Inflammatory macrophage treated with lipopolysaccharide for 1 hour (primary cell): ENCODE measurements at regions not wholly inside any gene's neighbourhood (a gene's known extent, or its start where the extent isn't known, plus 50 kb on each side); places are given as distances from the start of the nearest gene placed in this dataset.
A peak's percentile ranks its signal among the peaks of the same experiment; 100 is the strongest.
"Not testable (repeated sequence)": the region's sequence is repeated elsewhere in the genome, so short reads cannot be mapped to it uniquely, and the experiment has no call there.

ENCODE experiments used
- DNase-seq, 2 donors: peaks; one replicate each; pipeline ENCODE4 v3.0.0-alpha.2; 2020 to 2022

DNA sequence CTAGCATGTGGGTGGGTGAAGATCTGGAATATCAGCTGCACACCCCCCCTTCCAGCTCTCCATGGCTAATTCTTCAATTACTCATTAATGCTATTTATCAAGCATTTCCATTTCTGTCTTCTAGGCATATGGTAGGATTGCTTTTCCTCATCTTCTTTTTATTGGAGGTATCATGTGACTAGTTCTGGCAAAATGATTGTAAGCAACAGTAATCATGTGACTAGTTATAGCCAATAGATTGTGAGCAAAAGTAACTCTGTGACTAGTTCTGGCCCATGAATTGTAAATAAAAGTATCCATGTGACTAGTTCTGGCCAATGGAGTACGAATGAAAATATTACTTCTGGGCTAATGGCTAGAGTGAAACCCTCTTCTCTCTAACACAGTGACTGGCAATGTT is 107.0 kb upstream of the TMEM132E start:
- no peak for DNase-seq

DNA sequence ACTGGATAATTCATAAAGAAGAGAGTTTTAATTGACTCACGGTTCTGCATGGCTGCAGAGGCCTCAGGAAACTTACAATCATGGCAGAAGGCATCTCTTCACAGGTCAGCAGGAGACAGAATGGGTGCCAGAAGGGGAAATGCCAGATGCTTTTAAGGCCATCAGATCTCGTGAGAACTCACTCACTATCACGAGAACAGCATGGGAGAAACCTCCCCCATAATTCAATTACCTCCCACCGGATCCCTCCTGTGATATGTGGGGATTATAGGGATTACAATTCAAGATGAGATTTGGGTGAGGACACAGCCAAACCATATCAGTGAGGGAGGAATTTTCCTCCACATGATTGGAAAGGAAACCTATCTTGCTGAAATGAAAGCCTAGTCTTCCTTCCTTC is 108.1 kb upstream of the TMEM132E start:
- DNase-seq = not testable (repeated sequence)

- peak; percentile 53 to 88 for DNase-seq
These were observed 102.8 kb upstream of the CCL1 start for GRCh38 chr17:34465789-34466188.

DNA sequence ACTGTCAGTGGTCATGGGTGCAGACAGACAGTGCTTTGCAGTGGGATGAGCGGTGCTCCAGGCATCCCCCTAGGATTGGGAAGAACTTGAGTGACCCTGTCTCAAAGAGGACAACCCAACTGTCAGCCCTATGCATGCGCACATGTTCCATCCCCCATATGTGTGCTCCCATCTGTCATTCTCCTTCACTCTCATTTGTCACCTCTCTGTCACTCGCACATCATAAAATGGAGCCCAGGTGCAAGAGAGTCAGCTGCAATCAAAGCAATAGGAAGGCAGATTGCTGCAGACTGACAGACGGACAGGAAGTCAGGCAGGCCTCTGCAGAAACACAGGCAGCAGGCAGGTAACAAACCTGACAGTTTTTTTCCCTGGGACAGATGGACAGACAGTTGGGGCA is 101.8 kb upstream of the CCL1 start:
- DNase-seq = no peak

DNA sequence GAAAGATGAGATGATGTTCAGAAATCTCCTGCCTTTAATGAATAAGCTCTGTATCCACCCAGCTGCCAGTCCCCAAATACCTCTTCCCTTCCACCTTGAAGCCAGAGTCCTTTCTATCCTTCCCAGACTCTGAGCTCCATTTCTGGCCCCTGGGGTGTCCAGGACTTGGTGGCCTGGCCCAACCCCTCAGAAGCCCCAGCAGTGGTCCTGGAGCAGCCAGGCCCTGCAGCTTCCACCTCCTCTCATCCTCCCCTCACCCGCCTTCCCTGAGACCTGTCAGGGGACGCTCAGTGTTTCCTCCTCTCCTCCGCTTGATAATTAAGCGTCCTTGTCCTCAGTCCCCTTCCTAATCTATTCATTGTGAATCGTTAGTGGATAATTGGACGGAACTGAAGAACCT is 95.2 kb upstream of the CCL1 start:
- DNase-seq = no peak

GRCh38 chr17:34456121-34456520 is 93.1 kb upstream of the CCL1 start:
- no peak for DNase-seq

- DNase-seq = no peak
These were observed 89.7 kb upstream of the CCL1 start for GRCh38 chr17:34452769-34453168.

DNA sequence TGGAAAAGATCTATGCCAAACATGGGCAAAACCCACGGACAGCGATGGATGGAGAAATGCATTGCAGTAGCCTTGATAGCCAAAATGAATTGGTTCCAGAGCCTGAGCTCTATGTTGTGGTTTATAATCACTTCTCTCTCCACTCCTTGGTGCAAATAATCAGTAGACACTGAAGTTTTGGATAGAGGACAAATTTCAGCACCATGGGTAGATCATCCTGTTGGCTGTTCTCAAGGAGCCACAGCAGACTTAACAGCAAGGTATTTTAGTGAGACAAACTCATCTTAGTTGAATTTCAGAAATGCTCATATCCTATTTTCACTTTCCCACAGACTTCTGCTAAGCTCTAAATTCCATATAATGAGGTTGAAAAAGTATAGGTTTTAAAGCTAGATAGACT is 88.3 kb upstream of the CCL1 start:
- DNase-seq = no peak

- no peak for DNase-seq
These were observed 84.4 kb upstream of the CCL1 start for GRCh38 chr17:34447406-34447805.

- DNase-seq = no peak
These were observed 82.1 kb upstream of the CCL1 start for GRCh38 chr17:34445101-34445500.

- DNase-seq = peak in 1 of 2 donors; percentile 30
These were observed 80.8 kb upstream of the CCL1 start for GRCh38 chr17:34443619-34444469.

DNA sequence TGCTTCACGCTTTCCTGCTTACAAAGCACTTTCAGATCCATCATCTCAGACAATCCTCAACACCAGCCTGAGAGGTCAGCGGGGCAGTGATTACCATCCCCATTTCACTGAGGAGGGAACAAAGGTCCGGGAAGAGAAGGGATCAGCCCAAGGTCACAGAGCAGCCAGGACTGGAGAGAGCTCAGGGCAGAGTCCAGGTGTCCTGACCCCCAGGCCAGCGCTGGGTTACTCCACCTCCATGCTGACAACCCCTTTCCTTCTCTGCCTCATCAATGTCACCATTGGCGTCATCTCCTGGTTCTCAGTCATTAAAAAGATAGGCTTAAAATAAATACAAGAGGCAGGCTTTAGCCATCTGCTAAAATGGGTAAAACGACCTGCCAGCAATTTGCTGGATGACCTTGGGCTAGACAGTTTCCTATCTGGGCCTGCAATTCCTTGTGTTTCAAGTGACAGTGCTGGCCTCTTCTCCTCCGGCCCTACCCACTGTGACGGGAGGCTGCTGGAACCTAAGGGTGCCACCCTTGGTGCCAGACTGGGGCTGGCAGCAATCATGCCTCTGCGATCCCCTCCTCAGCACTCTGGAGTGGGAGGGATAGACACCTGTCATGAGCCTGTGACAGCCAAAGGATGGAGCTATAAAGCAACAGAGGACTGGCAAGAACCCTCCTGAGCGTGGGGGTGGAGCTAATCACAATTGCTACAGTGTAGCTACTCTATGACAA is 79.5 kb upstream of the CCL1 start:
- DNase-seq = no peak

DNA sequence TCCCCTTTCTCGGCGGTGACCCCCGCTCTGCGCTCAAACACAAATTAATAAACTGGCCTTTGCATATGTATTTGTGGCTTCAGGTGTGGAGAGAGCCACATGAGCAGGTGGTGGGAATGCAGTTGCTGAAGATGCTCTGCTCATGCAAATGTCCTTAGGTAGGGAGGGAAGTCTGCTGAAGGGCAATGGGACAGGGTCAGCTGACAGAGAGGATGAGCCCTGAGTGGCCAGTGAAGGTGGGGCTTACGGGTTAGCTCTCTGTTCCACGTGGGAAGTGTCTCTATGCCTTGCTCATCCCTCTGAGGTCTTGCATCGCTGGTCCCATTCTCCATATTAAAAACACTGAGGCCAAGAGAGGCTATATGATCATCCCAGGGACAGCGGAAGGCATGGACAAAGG is 74.2 kb upstream of the CCL1 start:
- no peak for DNase-seq

GRCh38 chr17:34436607-34437006 is 73.6 kb upstream of the CCL1 start:
- DNase-seq = no peak

- DNase-seq = no peak
These were observed 72.3 kb upstream of the CCL1 start for GRCh38 chr17:34435182-34435928.

- DNase-seq = peak; percentile 64 to 69
These were observed 71.0 kb upstream of the CCL1 start for GRCh38 chr17:34434052-34434451.

GRCh38 chr17:34424814-34425491 is 61.9 kb upstream of the CCL1 start:
- DNase-seq = no peak

- no peak for DNase-seq
These were observed 61.2 kb upstream of the CCL1 start for GRCh38 chr17:34423978-34424813.

- not testable (repeated sequence) for DNase-seq
These were observed 60.3 kb upstream of the CCL1 start for GRCh38 chr17:34423315-34423714.

GRCh38 chr17:34420900-34421299 is 57.9 kb upstream of the CCL1 start:
- no peak for DNase-seq

GRCh38 chr17:34420254-34420766 is 57.3 kb upstream of the CCL1 start:
- peak; percentile 44 to 94 for DNase-seq

DNA sequence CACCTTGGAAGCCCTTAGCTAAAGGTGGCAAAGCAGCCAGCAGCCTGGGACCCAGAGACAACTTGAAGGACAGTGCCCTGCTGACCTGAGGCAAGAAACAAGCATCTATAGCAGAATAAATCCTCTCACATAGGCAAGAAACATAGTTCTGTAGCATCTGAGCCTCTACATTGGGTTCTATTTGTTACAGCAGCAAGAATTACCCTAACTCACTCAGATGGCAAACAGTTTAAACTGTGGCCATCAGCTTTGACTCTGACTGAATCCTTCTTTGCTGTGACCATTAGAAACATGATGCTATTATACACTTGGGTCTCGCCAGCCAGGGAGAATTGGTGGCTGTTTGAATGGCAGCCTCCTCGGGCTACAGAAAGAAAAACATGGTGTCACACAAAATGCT is 53.1 kb upstream of the CCL1 start:
- no peak for DNase-seq
